Liver (tissue), 8 donors: ENCODE measurements at regions not wholly inside any gene's neighbourhood (a gene's known extent, or its start where the extent isn't known, plus 50 kb on each side); places are given as distances from the start of the nearest gene placed in this dataset.

ENCODE experiments used
- DNase-seq: peaks from one replicate; pipeline ENCODE4 v3.0.0-alpha.2; 2017; ENCODE audit warnings: low spot score
- H3K27ac ChIP-seq, 2 donors: one replicate each; pipeline ENCODE4 v1.7.0; 2013; ENCODE audit warnings: inconsistent platforms in 2 of 2, low read length in 2 of 2, control low read depth in 1 of 2, low read depth in 1 of 2, mild to moderate bottlenecking in 1 of 2
- H3K27me3 ChIP-seq, 4 donors: one replicate each; pipeline versions ENCODE4 v1.6.1 to v1.7.0; 2013; ENCODE audit warnings: low read length in 3 of 4, inconsistent platforms in 1 of 4, mild to moderate bottlenecking in 1 of 4, moderate library complexity in 1 of 4; ENCODE audit not compliant: control insufficient read depth in 4 of 4, insufficient read depth in 4 of 4
- H3K36me3 ChIP-seq, 4 donors: one replicate each; pipeline versions ENCODE4 v1.6.1 to v1.7.0; 2013; ENCODE audit warnings: low read length in 3 of 4, mild to moderate bottlenecking in 3 of 4, low read depth in 1 of 4, moderate library complexity in 1 of 4; ENCODE audit not compliant: control insufficient read depth in 4 of 4, insufficient read depth in 3 of 4
- H3K4me1 ChIP-seq, 4 donors: one replicate each; pipeline versions ENCODE4 v1.6.1 to v1.7.0; 2013; ENCODE audit warnings: low read length in 3 of 4, mild to moderate bottlenecking in 3 of 4, moderate library complexity in 1 of 4; ENCODE audit not compliant: control insufficient read depth in 4 of 4, insufficient read depth in 4 of 4
- H3K4me3 ChIP-seq, 3 donors: one replicate each; pipeline versions ENCODE4 v1.6.1 to v1.7.0; 2013; ENCODE audit warnings: low read length in 3 of 3, control low read depth in 1 of 3, low read depth in 1 of 3, mild to moderate bottlenecking in 1 of 3
- H3K9ac ChIP-seq, 2 donors: one replicate each; pipeline ENCODE4 v1.7.0; 2013; ENCODE audit warnings: low read length in 2 of 2, mild to moderate bottlenecking in 2 of 2, moderate library complexity in 2 of 2, control low read depth in 1 of 2, low read depth in 1 of 2
- H3K9me3 ChIP-seq, 4 donors: one replicate each; pipeline versions ENCODE4 v1.6.1 to v1.7.0; 2013; ENCODE audit warnings: low read length in 3 of 4; ENCODE audit not compliant: control insufficient read depth in 4 of 4
- ATF3 ChIP-seq: IDR thresholded peaks from 2 replicates; pipeline ENCODE4 v1.6.1; 2016; ENCODE audit warnings: antibody characterized with exemption
- CTCF ChIP-seq: fragments of 150-350 bp; IDR thresholded peaks from 2 replicates; pipeline ENCODE4 v1.5.1; 2017; ENCODE audit warnings: improper control_type of control experiment, low read depth, low read length; ENCODE audit not compliant: missing input control
- EGR1 ChIP-seq, 2 donors: IDR thresholded peaks; 2 replicates each; pipeline ENCODE4 v1.6.1; 2016 to 2018; ENCODE audit warnings: antibody characterized with exemption in 2 of 2, low read depth in 2 of 2
- FOXA2 ChIP-seq: IDR thresholded peaks from 2 replicates; pipeline ENCODE4 v1.6.1; 2016; ENCODE audit warnings: antibody characterized with exemption
- GABPA ChIP-seq, 2 donors: IDR thresholded peaks in 1 of 2; conservative IDR thresholded peaks in 1 of 2; 2 replicates each; pipeline ENCODE4 v1.6.1; 2016; ENCODE audit warnings: antibody characterized with exemption in 2 of 2, mild to moderate bottlenecking in 1 of 2, moderate library complexity in 1 of 2
- HNF4A ChIP-seq, 2 donors: conservative IDR thresholded peaks; 2 replicates each; pipeline ENCODE4 v1.6.1; 2016; ENCODE audit warnings: antibody characterized with exemption in 2 of 2, mild to moderate bottlenecking in 2 of 2
- HNF4G ChIP-seq: IDR thresholded peaks from 2 replicates; pipeline ENCODE4 v1.6.1; 2016; ENCODE audit warnings: antibody characterized with exemption
- MAX ChIP-seq: IDR thresholded peaks from 2 replicates; pipeline ENCODE4 v1.6.1; 2016; ENCODE audit warnings: antibody characterized with exemption
- NR2F2 ChIP-seq: IDR thresholded peaks from 2 replicates; pipeline ENCODE4 v1.6.1; 2016; ENCODE audit warnings: antibody characterized with exemption
- RAD21 ChIP-seq, 2 donors: IDR thresholded peaks; 2 replicates each; pipeline ENCODE4 v1.6.1; 2016; ENCODE audit warnings: antibody characterized with exemption in 2 of 2, mild to moderate bottlenecking in 2 of 2
- REST ChIP-seq: IDR thresholded peaks from 2 replicates; pipeline ENCODE4 v1.6.1; 2016; ENCODE audit warnings: antibody characterized with exemption, mild to moderate bottlenecking
- RXRA ChIP-seq, 2 donors: IDR thresholded peaks; 2 replicates each; pipeline ENCODE4 v1.6.1; 2017 to 2018; ENCODE audit warnings: antibody characterized with exemption in 2 of 2, mild to moderate bottlenecking in 1 of 2
- SP1 ChIP-seq: IDR thresholded peaks from 2 replicates; pipeline ENCODE4 v1.6.1; 2018; ENCODE audit warnings: antibody characterized with exemption, mild to moderate bottlenecking
- TAF1 ChIP-seq: conservative IDR thresholded peaks from 2 replicates; pipeline ENCODE4 v1.6.1; 2016; ENCODE audit warnings: antibody characterized with exemption, mild to moderate bottlenecking
- YY1 ChIP-seq: IDR thresholded peaks from 2 replicates; pipeline ENCODE4 v1.6.1; 2016; ENCODE audit warnings: antibody characterized with exemption, mild to moderate bottlenecking
- ZBTB33 ChIP-seq: IDR thresholded peaks from 2 replicates; pipeline ENCODE4 v1.6.1; 2016; ENCODE audit warnings: antibody characterized with exemption
- WGBS: extraction: QIAGEN DNeasy Blood & Tissue Kit; methylation state at CpG from one replicate; pipeline ENCODE4 v1.1.7; 2013; 5-methylcytosine and 5-hydroxymethylcytosine counted together
- donor health status: healthy.
- donor health status: healthy.
- donor health status: healthy.
- donor health status: healthy.
- donor health status: healthy.

GRCh38 chr18:35827903-35828275, 144.6 kb upstream of the RMP24 start:
- Histone ChIP-seq H3K4me3 (no peak overlapping the region), H3K36me3 (no peaks in the 10 kb centered on the region), H3K9me3 (peaks cover 1 to 10% (median 5%) of the 10 kb centered on the region in 4 donors), H3K4me1 (no peaks in the 10 kb centered on the region), H3K9ac (no peak overlapping the region), H3K27me3 (no peaks in the 10 kb centered on the region), H3K27ac (no peak overlapping the region)
- DNase-seq = no peak
- no peak for TF ChIP-seq HNF4A (conservative IDR thresholded peaks at IDR 0.05)
- no peak for TF ChIP-seq EGR1 (IDR thresholded peaks at IDR 0.05; ENCODE audit: low read depth in 2 of 2)
- no peak for TF ChIP-seq CTCF
- no peak for TF ChIP-seq TAF1
- TF ChIP-seq MAX = no peak
- TF ChIP-seq YY1 = no peak
- no peak for TF ChIP-seq ZBTB33
- 96% methylated on average over 2 of the region's 2 CpGs for WGBS

- H3K4me3 ChIP-seq = no peak overlapping the region
- H3K27ac ChIP-seq = no peak overlapping the region
- no peaks in the 10 kb centered on the region for H3K27me3 ChIP-seq
- no peaks in the 10 kb centered on the region for H3K36me3 ChIP-seq
- no peaks in the 10 kb centered on the region for H3K4me1 ChIP-seq
- no peak for DNase-seq
- peaks cover 1 to 10% (median 5%) of the 10 kb centered on the region in 4 donors for H3K9me3 ChIP-seq
- no peak overlapping the region for H3K9ac ChIP-seq
- no peak for TF ChIP-seq TAF1
- TF ChIP-seq ZBTB33 = no peak
- no peak for TF ChIP-seq HNF4A (conservative IDR thresholded peaks at IDR 0.05)
- no peak for TF ChIP-seq MAX
- TF ChIP-seq RAD21 (IDR thresholded peaks at IDR 0.05) = no peak
- no peak for TF ChIP-seq NR2F2
- no peak for TF ChIP-seq EGR1 (IDR thresholded peaks at IDR 0.05; ENCODE audit: low read depth in 2 of 2)
- TF ChIP-seq RXRA (IDR thresholded peaks at IDR 0.05) = no peak
- no peak for TF ChIP-seq ATF3
- no peak for TF ChIP-seq HNF4G
- TF ChIP-seq FOXA2 = no peak
- no peak for TF ChIP-seq SP1
- no peak for TF ChIP-seq REST
- no peak for TF ChIP-seq GABPA (IDR thresholded peaks at IDR 0.05 in 1 of 2, conservative IDR thresholded peaks at IDR 0.05 in 1 of 2)
- WGBS = 90% methylated on average over 2 of the region's 2 CpGs
These were observed 143.9 kb upstream of the RMP24 start for GRCh38 chr18:35828591-35828990.
